ENCODE measurements at regions not wholly inside any gene's neighbourhood (a gene's known extent, or its start where the extent isn't known, plus 50 kb on each side); places are given as distances from the start of the nearest gene placed in this dataset.

GRCh38 chr6:19699932-19700331 lies 137.2 kb upstream of the ID4 start:
- no peak for TF ChIP-seq CTCF (conservative IDR thresholded peaks at IDR 0.05; ENCODE audit: low read depth, low read length)
- no peak for TF ChIP-seq POLR2A (IDR thresholded peaks at IDR 0.05; ENCODE audit: low read depth, low read length)
- no peak for TF ChIP-seq CEBPB (IDR thresholded peaks at IDR 0.05; ENCODE audit: low read depth, low read length)
- no peak for TF ChIP-seq RAD21 (IDR thresholded peaks at IDR 0.05; ENCODE audit: low read length)
- TF ChIP-seq MAZ (IDR thresholded peaks at IDR 0.05; ENCODE audit: borderline replicate concordance, low read depth, low read length), result no peak
- no peak for TF ChIP-seq SMC3 (IDR thresholded peaks at IDR 0.05; ENCODE audit: low read depth, low read length)
- no peak for TF ChIP-seq USF2 (IDR thresholded peaks at IDR 0.05; ENCODE audit: low read depth, low read length)
- TF ChIP-seq RCOR1 (IDR thresholded peaks at IDR 0.05; ENCODE audit: insufficient replicate concordance, low read length), result no peak

Data from IMR-90 (cell line).